T47D (cell line): ENCODE measurements at regions not wholly inside any gene's neighbourhood (a gene's known extent, or its start where the extent isn't known, plus 50 kb on each side); places are given as distances from the start of the nearest gene placed in this dataset.
"Not testable (repeated sequence)": the region's sequence is repeated elsewhere in the genome, so short reads cannot be mapped to it uniquely, and the experiment has no call there.

Source experiments
- DNase-seq, 2 experiments: peaks; one replicate each; pipeline versions ENCODE4 v3.0.0 to v3.0.0-alpha.2; 2011 to 2012; ENCODE audit warnings: low read depth in 1 of 2, low spot score in 1 of 2
- JUND ChIP-seq: IDR thresholded peaks from 2 replicates; pipeline ENCODE4 v1.6.1; 2012; ENCODE audit warnings: low read depth
- in situ Hi-C: cut with HindIII; loops from 2 replicates; pipeline ENCODE4 v1.10.0; 2016; ENCODE audit warnings: low sequenced_read_pairs, low pct_unique_long_range_greater_than_20kb

DNA sequence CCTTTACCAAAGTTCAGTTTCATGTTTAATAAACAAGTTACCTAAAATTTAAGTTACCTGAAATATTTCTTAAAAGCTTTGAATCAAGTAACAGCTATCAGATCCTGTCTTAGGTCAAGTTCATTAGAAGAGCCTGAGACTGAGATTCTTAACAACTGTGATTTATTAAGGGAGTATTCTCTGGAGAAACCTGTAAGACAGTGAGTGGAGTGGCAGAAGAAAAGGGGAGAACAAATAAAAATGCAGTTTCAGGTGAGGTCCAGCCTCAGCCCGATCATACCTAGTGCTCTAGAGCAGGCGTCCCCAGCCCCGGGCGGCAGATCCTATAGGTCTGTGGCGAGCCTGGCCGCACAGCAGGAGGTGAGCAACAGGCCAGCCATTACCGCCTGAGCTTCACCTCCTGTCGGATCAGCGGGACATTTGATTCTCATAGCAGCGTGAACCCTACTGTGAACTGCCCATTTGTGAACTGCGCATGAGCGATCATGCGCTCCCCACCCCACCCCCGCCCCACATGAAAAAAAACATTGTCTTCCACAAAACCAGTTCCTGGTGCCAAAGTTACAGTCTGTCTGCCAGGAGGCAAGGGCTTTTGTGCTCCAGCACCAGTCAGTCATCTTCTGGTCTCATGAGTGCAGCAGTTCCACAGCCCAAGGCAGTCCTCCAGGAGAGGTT lies 59.2 kb upstream of the ADGRB3 start:
- no peak for TF ChIP-seq JUND
- in situ Hi-C loops: no loop called here
- peak in 1 of 2 experiments; percentile 54 for DNase-seq

DNA sequence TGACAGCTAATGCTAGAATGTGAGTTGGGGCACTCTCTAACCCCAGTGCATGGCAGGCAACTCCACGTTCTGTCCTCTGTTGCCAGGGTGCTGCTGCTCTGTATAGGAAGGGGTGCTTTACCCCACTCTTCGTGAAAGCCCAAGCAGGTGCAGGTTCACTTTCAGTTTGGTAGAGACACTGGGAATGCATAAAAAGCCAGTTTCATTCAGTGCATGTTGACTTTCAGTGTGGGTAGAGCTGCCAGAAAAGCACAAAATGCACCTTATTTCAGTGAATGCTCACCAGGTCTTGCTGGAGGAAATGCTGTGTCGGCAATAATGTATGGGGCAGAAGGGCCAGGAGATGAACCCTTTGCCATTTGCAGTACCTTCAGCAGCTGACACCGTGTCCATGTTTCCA lies 62.1 kb upstream of the ADGRB3 start:
- no peak for DNase-seq
- in situ Hi-C loops: no loop called here
- no peak for TF ChIP-seq JUND

DNA sequence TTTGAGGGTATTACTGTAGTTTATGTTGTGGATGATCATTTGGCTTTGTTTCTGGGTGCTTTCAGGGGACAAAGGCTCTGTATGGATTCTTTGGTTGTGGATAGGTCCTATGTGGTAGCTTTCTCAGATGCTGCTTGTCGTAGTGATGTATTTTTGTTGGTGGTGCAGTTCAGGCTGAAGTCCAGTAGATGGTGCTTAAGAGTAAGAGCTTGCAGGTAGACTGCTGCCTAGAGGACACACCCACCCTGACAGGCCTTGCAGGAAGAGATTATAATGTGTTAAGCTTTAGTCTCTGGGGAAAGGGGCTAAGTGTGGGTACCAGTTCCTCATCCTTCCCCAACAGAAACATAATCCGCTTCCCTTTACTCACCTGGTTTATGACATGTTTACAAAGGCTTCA lies 62.6 kb upstream of the ADGRB3 start:
- TF ChIP-seq JUND: no peak
- in situ Hi-C loops: no loop called here
- DNase-seq: peak; percentile 19 to 75

DNA sequence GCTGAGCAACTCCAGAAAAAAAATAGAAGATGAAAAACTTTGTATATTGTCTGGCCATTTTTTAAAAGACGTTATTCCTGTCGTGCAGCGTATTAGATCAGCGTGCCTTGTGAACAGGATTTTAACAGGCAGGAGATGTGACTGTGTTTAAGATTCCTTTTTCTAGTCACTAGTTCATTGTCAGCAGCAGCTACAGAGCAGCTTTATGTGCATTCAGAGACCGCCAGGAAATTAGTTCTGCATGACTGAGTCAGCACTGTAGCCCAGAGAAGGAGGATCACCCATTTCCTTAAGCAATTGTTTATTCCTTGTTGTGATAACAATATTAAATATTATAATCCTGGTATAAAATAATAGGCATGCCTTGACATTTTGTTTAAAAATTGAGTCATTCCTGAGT lies 75.4 kb upstream of the ADGRB3 start:
- TF ChIP-seq JUND: no peak
- DNase-seq: peak in 1 of 2 experiments; percentile 11
- in situ Hi-C loops: no loop called here

DNA sequence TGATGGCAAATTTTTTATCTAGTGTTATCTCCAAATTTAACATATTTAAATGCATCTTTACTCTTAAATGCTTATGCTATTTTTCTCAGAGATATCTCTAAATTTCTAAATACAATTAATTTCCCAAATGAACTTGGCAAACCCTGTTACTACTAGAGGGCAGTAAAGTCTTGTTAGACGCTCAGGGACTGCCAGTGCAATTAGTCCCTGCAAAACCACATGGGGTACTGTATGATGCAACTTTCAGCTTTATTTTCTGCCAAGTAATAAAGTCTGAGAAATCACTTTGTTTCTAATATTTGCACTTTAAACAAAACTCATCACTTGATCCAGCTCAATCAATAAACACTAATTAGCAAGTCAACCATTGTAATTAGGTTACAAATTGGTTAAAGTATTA lies 76.0 kb upstream of the ADGRB3 start:
- peak in 1 of 2 experiments; percentile 10 for DNase-seq
- no peak for TF ChIP-seq JUND
- in situ Hi-C loops: no loop called here

DNA sequence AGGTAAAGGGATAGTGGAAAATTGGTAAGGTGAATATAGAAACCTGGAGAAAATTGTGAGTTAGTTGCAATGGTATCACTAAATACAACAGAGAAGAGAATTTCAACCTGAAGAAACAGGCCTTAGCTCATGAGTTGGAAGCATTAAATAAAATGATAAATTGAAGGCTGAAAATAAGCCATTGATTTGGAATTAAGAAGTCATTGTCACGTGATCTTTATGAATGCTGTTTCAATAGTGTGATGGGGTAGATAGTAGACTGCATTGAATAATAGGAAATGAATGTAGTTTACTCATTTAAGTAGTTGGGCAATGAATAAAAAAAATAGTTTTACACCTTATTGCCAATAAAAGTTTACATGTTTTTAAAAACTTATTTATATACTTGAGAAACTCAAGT lies 88.5 kb upstream of the ADGRB3 start:
- no peak for DNase-seq
- no peak for TF ChIP-seq JUND
- in situ Hi-C loops: no loop called here

DNA sequence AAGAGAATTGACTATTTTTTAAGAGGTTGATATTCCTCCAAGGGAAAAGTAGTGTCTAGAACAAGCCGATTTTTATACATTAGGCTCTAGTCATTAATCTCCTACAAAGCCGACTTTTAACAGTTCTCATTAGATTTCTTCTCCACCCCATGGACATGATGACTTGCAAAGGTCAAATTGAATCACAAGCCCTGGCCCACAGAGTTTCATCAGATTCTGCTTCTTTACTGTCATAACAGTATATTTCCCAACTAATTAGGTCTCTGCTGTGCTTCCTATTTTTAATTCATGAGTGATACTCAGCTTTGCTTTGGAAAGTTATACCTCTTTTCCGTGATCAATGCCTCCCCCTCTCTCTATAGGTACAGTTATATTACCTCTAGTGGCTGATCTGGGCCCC lies 90.6 kb upstream of the ADGRB3 start:
- no peak for DNase-seq
- in situ Hi-C loops: no loop called here
- TF ChIP-seq JUND: no peak

DNA sequence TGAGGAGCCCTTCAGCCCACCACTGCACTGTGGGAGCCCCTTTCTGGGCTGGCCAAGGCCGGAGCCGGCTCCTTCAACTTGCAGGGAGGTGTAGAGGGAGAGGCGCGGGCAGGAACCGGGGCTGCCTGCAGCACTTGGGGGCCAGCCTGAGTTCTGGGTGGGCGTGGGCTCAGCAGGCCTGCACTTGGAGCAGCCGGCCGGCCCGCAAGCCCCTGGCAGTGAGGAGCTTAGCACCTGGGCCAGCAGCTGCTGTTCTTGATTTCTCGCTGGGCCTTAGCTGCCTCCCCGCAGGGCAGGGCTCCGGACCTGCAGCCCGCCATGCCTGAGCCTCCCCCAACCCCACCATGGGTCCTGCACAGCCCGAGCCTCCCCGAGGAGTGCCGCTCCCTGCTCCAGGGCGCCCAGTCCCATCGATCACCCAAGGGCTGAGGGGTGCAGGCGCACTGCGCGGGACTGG lies 101.7 kb upstream of the ADGRB3 start:
- in situ Hi-C loops: no loop called here
- no peak for TF ChIP-seq JUND
- no peak for DNase-seq

DNA sequence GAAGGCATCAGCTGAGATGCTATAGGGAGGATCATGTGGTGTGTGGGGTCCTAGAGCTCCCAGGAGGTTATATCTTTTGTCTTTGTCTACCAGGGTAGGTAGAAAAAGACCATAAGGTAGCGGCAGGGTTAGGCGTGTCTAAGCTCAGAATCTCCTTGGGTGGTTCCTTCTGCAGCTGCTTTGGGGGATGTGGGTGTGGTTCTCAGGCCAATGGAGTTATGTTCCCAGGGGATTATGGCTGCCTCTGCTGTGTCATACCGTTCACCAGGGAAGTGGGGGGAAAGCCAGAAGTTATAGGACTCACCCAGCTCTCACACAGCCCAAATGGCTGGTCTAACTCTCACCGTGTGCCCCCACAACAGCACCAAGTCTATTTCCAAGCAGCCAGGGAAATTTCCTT lies 107.4 kb upstream of the ADGRB3 start:
- DNase-seq: no peak
- TF ChIP-seq JUND: no peak
- in situ Hi-C loops: no loop called here

DNA sequence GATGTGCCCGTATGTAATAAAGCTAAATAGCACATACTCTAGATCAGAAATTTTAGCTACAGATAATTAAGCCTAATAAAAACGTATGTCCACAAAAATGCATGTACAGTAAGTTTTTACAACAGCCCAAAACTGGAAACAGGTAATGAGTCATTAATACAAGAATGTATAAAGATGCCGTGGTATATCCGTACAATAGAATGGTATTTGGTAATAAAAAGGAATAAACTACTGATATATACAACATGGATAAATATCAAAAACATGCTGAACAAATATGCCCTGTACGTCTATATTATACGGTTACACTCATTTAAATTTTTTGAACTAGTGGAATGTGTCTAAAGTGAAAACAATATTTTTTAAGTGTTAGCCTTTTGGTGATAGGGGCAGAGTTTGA lies 128.2 kb upstream of the ADGRB3 start:
- TF ChIP-seq JUND: no peak
- in situ Hi-C loops: no loop called here
- no peak for DNase-seq

DNA sequence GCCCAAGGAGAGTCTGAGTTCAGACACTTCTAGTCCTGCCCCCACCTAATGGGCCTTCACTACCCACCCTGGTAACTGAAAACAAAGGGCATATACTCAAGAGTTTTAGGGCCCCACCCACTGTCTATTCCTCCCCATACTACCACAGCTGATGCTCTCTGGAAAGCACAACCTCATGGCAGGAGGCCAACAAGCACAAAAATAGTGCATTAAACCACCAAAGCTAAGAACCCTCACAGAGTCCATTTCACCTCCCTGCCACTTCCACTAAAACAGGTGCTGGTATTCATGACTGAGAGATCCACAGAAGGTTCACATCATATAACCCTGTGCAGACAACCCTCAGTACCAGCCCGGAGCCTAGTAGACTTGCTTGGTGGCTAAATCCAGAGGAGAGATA lies 132.1 kb upstream of the ADGRB3 start:
- TF ChIP-seq JUND: no peak
- in situ Hi-C loops: no loop called here
- no peak for DNase-seq

DNA sequence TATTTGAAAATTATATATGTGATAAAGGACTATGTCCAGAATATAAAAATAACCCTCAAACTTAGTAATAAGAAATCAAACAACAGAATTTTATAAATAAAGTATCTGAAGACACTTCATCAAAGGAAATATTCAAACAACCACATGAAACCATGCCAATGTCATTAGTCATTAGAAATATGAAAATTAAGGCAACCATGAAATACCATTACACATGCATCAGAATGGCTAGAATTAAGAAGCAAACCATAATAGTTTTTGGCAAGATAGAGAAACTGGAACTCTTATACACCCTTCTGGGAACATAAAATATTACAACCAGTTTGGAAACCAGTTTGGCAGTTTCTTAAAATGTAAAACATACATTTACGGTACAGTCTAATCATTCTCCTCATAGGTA lies 137.2 kb upstream of the ADGRB3 start:
- in situ Hi-C loops: no loop called here
- TF ChIP-seq JUND: no peak
- peak in 1 of 2 experiments; percentile 30 for DNase-seq

DNA sequence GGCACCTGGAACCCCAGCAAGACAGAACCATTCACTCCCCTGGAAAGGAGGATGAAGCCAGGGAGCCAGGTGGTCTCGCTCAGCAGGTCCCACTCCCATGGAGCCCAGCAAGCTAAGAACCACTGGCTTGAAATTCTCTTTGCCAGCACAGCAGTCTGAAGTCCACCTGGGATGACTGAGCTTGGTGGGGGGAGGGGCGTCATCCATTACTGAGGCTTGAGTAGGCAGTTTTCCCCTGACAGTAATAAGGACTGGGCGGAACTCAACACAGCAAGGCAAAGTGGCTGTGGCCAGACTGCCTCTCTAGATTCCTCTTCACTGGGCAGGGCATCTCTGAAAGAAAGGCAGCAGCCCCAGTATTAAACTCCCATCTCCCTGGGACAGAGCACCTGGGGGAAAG lies 140.2 kb upstream of the ADGRB3 start:
- in situ Hi-C loops, DNase-seq: not testable (repeated sequence)

DNA sequence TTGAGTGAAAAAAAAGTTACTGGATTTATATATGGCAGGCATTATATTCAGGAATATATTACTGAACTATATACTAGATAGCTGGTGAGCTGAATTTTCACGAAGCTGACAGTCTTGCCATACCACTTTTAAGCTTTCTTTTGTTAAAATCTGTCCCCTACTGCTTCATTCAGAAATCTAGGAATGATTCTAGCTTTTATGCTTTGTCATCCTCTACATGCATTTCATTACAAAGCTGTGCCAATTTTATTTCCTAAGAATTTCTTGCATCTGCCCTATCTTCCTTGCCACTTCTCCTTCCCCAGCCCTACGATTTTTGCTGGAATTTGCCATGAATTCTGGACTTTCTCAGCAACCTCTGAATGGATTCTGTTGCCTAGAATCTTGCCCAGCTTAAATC lies 158.5 kb upstream of the ADGRB3 start:
- in situ Hi-C loops: no loop called here

More for the DNA sequence above, 158.5 kb upstream of the ADGRB3 start:
- TF ChIP-seq JUND: no peak
- DNase-seq: no peak
